ENCODE measurements at regions not wholly inside any gene's neighbourhood (a gene's known extent, or its start where the extent isn't known, plus 50 kb on each side); places are given as distances from the start of the nearest gene placed in this dataset.

DNA sequence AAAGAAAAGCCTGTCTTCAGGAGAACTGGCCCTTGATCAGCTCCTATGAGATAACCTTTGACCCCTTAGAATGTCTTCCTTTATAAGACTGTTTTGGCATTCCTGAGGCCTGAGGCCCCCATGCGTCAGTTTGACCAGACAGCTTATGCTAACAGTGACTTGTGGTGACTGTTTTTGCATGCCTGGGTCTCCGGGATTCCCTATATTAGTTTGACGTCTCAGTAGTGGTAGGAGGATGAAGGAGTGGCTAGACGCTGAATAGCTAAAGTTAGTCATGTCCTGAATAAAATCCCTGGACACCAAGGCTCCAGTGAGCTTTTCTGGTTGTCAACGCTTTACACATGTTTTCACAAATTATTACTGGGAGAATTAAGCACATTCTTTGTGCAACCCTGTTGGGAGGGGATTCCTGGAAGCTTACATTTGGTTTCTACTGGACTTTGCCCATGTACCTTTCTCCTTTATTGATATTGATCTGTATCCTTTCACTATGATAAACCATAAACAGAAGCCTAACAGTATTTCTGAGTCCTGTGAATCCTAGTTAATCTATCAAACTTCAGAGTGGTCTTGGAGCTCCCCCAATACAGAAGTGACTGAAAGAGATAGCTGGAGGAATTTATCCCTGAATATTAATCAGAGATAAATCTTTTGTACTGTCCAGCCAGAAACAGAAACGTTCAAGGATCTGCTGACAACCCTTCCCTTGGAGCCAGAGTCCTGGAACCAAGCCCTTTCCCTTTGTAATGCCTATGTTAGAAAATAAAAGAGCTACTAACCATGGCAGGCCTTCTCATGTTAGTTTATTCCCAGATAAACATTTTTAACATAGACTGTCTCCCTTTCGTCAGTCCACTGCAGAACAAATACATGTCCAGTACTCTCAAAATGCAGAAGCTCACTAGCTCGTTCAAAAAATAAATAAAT is 479.2 kb downstream of the RPS29 start:
- TF ChIP-seq, protein P1, sequence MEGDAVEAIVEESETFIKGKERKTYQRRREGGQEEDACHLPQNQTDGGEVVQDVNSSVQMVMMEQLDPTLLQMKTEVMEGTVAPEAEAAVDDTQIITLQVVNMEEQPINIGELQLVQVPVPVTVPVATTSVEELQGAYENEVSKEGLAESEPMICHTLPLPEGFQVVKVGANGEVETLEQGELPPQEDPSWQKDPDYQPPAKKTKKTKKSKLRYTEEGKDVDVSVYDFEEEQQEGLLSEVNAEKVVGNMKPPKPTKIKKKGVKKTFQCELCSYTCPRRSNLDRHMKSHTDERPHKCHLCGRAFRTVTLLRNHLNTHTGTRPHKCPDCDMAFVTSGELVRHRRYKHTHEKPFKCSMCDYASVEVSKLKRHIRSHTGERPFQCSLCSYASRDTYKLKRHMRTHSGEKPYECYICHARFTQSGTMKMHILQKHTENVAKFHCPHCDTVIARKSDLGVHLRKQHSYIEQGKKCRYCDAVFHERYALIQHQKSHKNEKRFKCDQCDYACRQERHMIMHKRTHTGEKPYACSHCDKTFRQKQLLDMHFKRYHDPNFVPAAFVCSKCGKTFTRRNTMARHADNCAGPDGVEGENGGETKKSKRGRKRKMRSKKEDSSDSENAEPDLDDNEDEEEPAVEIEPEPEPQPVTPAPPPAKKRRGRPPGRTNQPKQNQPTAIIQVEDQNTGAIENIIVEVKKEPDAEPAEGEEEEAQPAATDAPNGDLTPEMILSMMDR (conservative IDR thresholded peaks at IDR 0.05; ENCODE audit: low read depth, low read length), result no peak
- no peak for TF ChIP-seq EZH2 (IDR thresholded peaks at IDR 0.05; ENCODE audit: borderline replicate concordance, low read depth, low read length, poor library complexity, severe bottlenecking)
